NCI-H510A treated with DMSO at 0.1 percent for 48 hours (cell line): ENCODE measurements at regions not wholly inside any gene's neighbourhood (a gene's known extent, or its start where the extent isn't known, plus 50 kb on each side); places are given as distances from the start of the nearest gene placed in this dataset.
"Not testable (repeated sequence)": the region's sequence is repeated elsewhere in the genome, so short reads cannot be mapped to it uniquely, and the experiment has no call there.

Experiments used
- DNase-seq: peaks from one replicate; lab custom pipeline; 2025; lab: John Stamatoyannopoulos, UW

- DNase-seq: not testable (repeated sequence)
Measured at GRCh38 chr6:19612672-19613466, 224.3 kb upstream of the ID4 start.

- DNase-seq: no peak
Measured at GRCh38 chr6:19613678-19614077, 223.5 kb upstream of the ID4 start.

- no peak for DNase-seq
Measured at GRCh38 chr6:19616022-19616421, 221.1 kb upstream of the ID4 start.

- DNase-seq: no peak
Measured at GRCh38 chr6:19632230-19632629, 204.9 kb upstream of the ID4 start.

- no peak for DNase-seq
Measured at GRCh38 chr6:19632786-19633185, 204.4 kb upstream of the ID4 start.

- DNase-seq: no peak
Measured at GRCh38 chr6:19635728-19636127, 201.4 kb upstream of the ID4 start.

- DNase-seq: no peak
Measured at GRCh38 chr6:19637010-19637409, 200.2 kb upstream of the ID4 start.

- no peak for DNase-seq
Measured at GRCh38 chr6:19638931-19639330, 198.2 kb upstream of the ID4 start.

- no peak for DNase-seq
Measured at GRCh38 chr6:19643287-19643686, 193.9 kb upstream of the ID4 start.

- DNase-seq: no peak
Measured at GRCh38 chr6:19643713-19644112, 193.5 kb upstream of the ID4 start.

- DNase-seq: no peak
Measured at GRCh38 chr6:19655744-19656143, 181.4 kb upstream of the ID4 start.

- no peak for DNase-seq
Measured at GRCh38 chr6:19660123-19660910, 176.9 kb upstream of the ID4 start.

GRCh38 chr6:19662911-19663310 is 174.3 kb upstream of the ID4 start:
- no peak for DNase-seq

GRCh38 chr6:19663479-19663878 is 173.7 kb upstream of the ID4 start:
- DNase-seq: no peak

- DNase-seq: no peak
Measured at GRCh38 chr6:19664050-19664449, 173.1 kb upstream of the ID4 start.

GRCh38 chr6:19664878-19665612 is 172.1 kb upstream of the ID4 start:
- DNase-seq: no peak

GRCh38 chr6:19665613-19665909 is 171.6 kb upstream of the ID4 start:
- no peak for DNase-seq

GRCh38 chr6:19668710-19669109 is 168.5 kb upstream of the ID4 start:
- DNase-seq: no peak

- no peak for DNase-seq
Measured at GRCh38 chr6:19669206-19669605, 168.0 kb upstream of the ID4 start.

- DNase-seq: no peak
Measured at GRCh38 chr6:19682859-19683258, 154.3 kb upstream of the ID4 start.

GRCh38 chr6:19690325-19691075 is 146.7 kb upstream of the ID4 start:
- DNase-seq: no peak

- no peak for DNase-seq
Measured at GRCh38 chr6:19691465-19692167, 145.6 kb upstream of the ID4 start.
